NCI-H748 (cell line): ENCODE measurements at regions not wholly inside any gene's neighbourhood (a gene's known extent, or its start where the extent isn't known, plus 50 kb on each side); places are given as distances from the start of the nearest gene placed in this dataset.
"Not testable (repeated sequence)": the region's sequence is repeated elsewhere in the genome, so short reads cannot be mapped to it uniquely, and the experiment has no call there.

ENCODE experiments used
- DNase-seq: peaks from one replicate; lab custom pipeline; 2025; ENCODE audit not compliant: unreplicated experiment; lab: John Stamatoyannopoulos, UW

- not testable (repeated sequence) for DNase-seq
Measured at GRCh38 chr2:192488158-192488557, 293.4 kb upstream of the TMEFF2 start.

DNA sequence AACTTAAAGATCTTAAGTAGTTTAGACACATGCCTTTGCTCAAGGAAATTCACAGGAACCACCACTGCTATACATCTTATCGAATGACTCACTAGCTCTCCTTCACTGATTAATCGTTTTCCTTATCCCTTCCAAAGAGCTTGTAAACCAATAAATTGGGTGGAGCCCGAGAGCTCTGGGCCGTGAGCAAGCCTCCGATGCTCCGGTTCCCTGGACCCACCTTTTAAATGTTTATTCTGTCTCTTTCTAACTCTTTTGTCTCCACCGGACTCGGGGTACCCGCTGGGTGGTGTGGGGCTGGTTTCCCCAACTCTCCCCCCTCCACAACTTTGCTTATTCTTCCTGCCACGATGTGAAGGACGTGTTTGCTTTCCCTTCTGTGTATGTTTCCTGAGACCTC, 292.9 kb upstream of the TMEFF2 start:
- DNase-seq, result no peak

- DNase-seq, result no peak
Measured at GRCh38 chr2:192484903-192485302, 290.2 kb upstream of the TMEFF2 start.

- DNase-seq, result no peak
Measured at GRCh38 chr2:192480984-192481383, 286.3 kb upstream of the TMEFF2 start.

DNA sequence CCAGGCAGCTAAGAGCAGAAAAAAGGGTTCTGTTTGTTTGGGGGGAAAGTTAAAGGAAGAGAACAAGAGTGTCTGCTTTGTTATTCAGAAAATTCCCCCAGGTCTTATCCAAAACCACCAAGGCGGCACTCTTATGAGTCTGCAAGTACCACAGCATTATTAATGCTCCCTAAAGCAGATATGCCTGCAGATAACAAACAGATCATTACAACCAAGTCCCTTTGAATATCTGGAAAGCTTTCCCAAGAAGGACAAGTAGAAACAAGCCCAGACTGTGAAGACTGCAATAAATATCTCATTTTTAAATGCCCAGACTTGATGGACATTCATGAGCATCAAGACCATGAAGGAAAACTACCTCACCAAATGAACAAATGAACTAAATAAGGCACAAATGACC, 278.6 kb upstream of the TMEFF2 start:
- DNase-seq, result no peak

GRCh38 chr2:192471982-192472381, 277.2 kb upstream of the TMEFF2 start:
- no peak for DNase-seq

- DNase-seq, result no peak
Measured at GRCh38 chr2:192469612-192470011, 274.9 kb upstream of the TMEFF2 start.

- DNase-seq, result no peak
Measured at GRCh38 chr2:192467953-192468660, 273.4 kb upstream of the TMEFF2 start.

DNA sequence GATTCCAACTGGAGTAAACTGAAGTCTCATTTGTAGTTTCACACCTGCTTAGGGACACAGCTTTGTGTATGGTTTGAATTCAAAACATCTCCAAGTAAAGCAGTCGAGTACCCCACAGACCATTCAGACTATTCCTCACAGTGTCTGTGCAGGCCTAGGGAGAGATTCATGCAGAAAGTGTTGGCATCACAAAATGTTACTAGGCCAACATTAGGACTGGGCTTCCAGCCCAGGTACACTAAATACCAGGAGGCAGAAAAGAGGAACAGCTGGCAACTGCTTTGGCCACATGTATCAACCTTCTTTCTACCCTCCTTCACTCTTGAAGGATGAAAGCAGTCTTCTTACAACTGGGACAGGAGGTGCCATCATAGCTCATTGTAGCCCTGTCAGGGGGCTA, 270.4 kb upstream of the TMEFF2 start:
- no peak for DNase-seq

GRCh38 chr2:192459422-192459821, 264.7 kb upstream of the TMEFF2 start:
- DNase-seq, result no peak

GRCh38 chr2:192448881-192449280, 254.1 kb upstream of the TMEFF2 start:
- no peak for DNase-seq

DNA sequence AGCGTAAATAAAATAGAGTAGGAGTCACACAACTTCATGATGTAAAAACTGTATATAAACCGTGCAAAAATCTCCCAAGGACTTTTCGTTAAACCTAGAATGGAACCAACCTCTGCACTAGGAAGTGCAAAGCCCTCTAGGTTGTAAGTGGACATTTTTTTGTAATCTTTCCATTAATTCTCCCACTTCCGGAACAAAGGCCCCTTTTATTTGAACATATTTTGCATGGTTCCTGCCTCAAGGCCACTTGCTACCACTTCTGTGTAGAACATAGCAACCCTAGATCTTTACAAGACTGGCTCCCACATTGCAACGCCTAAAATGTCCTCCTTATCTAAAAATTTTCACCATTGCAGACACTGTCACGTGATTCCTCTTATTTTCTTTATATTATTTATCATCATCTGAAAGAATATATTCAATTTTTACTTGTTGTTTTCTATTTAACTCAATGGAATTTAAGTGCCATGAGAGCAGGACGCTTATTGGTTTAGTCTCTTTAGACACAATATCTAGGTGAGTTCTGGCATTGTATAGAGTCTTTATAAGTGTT, 249.6 kb upstream of the TMEFF2 start:
- DNase-seq, result no peak

DNA sequence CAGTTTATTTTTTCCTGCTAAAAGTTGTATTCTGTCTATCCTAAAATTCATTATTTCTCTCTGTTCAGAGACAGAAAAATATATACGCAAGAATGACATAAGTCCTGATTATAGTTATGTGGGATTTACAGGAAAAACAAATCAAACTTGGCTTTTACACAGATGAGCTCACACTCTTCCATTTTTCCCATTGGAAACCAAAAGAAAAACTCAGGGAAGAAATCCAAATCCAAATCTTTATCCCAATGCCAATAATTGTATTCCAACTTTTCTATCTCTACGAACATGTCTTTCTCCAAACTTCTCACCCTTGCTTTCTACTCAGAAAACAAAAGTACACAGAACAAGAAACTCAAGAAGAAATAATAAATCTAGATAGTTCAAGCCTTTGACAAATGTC, 249.1 kb upstream of the TMEFF2 start:
- no peak for DNase-seq

GRCh38 chr2:192438239-192438638, 243.5 kb upstream of the TMEFF2 start:
- peak; percentile 46 for DNase-seq

GRCh38 chr2:192437653-192438052, 242.9 kb upstream of the TMEFF2 start:
- DNase-seq, result no peak

DNA sequence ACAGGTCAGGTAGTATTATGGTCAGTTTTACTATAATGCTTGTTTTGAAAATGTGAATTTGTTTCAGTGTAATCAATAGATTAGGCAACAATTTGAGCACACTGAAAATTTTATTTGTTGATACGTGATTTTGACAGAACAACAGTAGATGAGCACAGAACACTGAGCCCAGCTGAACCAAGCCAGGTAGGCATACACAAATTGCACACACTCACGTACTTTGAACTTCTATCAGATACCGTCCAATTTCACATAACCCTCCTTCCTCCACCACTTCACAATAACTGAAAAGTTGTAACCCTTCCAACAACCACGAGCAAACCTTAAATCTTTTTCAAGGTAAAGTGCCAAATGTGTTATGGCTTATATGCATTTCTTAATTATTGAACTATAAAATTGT, 229.5 kb upstream of the TMEFF2 start:
- DNase-seq, result no peak

DNA sequence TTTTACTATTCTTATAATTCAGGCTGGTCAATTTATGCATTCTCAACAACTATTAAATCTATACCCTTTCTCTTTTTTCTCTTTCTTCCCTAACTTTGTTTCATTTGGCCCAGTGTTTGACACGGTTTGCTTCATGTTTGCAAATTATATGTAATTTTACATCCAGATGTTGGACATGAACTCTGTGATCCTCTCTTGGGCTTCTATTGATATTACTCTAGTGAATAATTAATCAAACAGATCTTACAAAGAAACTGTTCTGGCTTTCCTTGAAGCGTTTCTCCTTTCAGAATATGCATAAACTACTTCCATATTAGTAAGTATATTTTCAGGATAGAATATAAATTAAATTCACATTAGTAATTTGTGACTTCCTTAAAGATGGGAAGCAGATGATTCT, 225.1 kb upstream of the TMEFF2 start:
- DNase-seq, result no peak

- DNase-seq, result no peak
Measured at GRCh38 chr2:192416060-192416459, 221.3 kb upstream of the TMEFF2 start.

GRCh38 chr2:192414794-192415193, 220.1 kb upstream of the TMEFF2 start:
- no peak for DNase-seq

- DNase-seq, result peak; percentile 21
Measured at GRCh38 chr2:192413812-192414681, 219.3 kb upstream of the TMEFF2 start.

- DNase-seq, result not testable (repeated sequence)
Measured at GRCh38 chr2:192412866-192413265, 218.1 kb upstream of the TMEFF2 start.

DNA sequence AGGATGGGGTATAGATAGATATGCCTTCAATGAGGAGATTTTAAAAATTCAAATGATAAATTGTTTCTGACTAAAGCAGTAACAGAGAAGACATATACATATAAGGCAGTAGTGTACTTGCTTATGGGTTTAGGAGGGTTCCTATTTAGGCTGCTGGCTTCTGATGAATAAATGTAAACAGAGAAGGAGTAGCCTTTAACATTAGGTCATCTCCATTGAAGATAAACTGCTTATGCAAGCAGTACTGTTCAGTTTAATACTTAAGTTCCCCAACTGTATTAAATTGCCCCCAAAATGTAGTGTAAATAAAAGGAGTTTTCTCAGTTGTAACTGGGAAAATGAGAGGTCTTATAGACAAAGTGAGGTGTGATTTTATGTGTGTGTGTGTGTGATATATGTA, 217.7 kb upstream of the TMEFF2 start:
- DNase-seq, result no peak
